Activated naive CD8-positive, alpha-beta T cell treated with anti-CD3 and anti-CD28 coated beads, Interleukin-2, amount 50 U/mL, for 24 hours (primary cell): ENCODE measurements at regions not wholly inside any gene's neighbourhood (a gene's known extent, or its start where the extent isn't known, plus 50 kb on each side); places are given as distances from the start of the nearest gene placed in this dataset.

ENCODE experiments used
- ATAC-seq: fragments of 150-1000 bp; cut with Tn5 transposase; one replicate; pipeline ENCODE4 v1.10.0; 2021
- DNase-seq: peaks from one replicate; pipeline ENCODE4 v3.0.0; 2021
- H3K27ac Mint-ChIP-seq: one replicate; pipeline ENCODE4 v1.8.0; 2021; ENCODE audit warnings: mild to moderate bottlenecking, mixed read lengths
- H3K27me3 Mint-ChIP-seq: one replicate; pipeline ENCODE4 v1.8.0; 2021; ENCODE audit warnings: mixed read lengths
- H3K36me3 Mint-ChIP-seq: one replicate; pipeline ENCODE4 v1.8.0; 2021; ENCODE audit warnings: low read depth, mixed read lengths
- H3K4me1 Mint-ChIP-seq: one replicate; pipeline ENCODE4 v1.8.0; 2021; ENCODE audit warnings: mixed read lengths
- H3K4me3 Mint-ChIP-seq: one replicate; pipeline ENCODE4 v1.8.0; 2021; ENCODE audit warnings: mild to moderate bottlenecking, moderate library complexity, mixed read lengths
- H3K9me3 Mint-ChIP-seq: one replicate; pipeline ENCODE4 v1.8.0; 2021; ENCODE audit warnings: mixed read lengths

- Mint-ChIP-seq H3K4me3 (no peak overlapping the region), H3K4me1 (no peaks in the 10 kb centered on the region), H3K27me3 (peaks cover 4% of the 10 kb centered on the region), H3K36me3 (no peaks in the 10 kb centered on the region), H3K27ac (no peak overlapping the region), H3K9me3 (peaks cover 9% of the 10 kb centered on the region)
- DNase-seq: no peak
- ATAC-seq: no peak
These were observed 472.7 kb upstream of the TMPO start for GRCh38 chr12:98042668-98043067.

- Mint-ChIP-seq H3K9me3 (peaks cover 4% of the 10 kb centered on the region), H3K36me3 (no peaks in the 10 kb centered on the region), H3K4me3 (no peak overlapping the region), H3K27ac (no peak overlapping the region), H3K27me3 (peaks cover 4% of the 10 kb centered on the region), H3K4me1 (no peaks in the 10 kb centered on the region)
- ATAC-seq (no peak), DNase-seq (no peak)
These were observed 470.0 kb upstream of the TMPO start for GRCh38 chr12:98045395-98045794.

GRCh38 chr12:98048326-98048725 lies 467.1 kb upstream of the TMPO start:
- Mint-ChIP-seq H3K27me3 (peaks cover 4% of the 10 kb centered on the region), H3K4me1 (no peaks in the 10 kb centered on the region), H3K4me3 (no peak overlapping the region), H3K9me3 (peaks cover 4% of the 10 kb centered on the region), H3K27ac (no peak overlapping the region), H3K36me3 (no peaks in the 10 kb centered on the region)
- DNase-seq: no peak
- no peak for ATAC-seq

DNA sequence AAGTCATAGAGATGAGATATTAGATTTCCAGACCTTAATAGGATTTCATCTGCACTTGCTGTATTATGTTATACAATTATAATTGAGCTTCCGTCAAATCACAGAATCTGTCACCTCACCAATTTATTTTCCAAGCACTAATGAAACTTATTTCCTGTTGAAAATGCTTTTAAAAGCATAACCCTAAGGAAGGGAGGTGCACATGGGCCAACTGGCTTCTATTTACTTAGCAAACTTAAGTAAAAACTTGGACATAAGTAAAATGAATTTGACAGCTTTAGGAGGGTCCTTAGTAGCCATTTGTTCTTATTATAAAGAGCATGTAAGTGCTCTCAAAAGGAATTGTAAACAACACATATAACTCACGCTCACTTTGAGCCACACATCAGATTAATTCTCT lies 462.2 kb upstream of the TMPO start:
- Mint-ChIP-seq H3K27me3 (peaks cover 2% of the 10 kb centered on the region), H3K27ac (no peak overlapping the region), H3K9me3 (no peaks in the 10 kb centered on the region), H3K4me1 (no peaks in the 10 kb centered on the region), H3K4me3 (no peak overlapping the region), H3K36me3 (no peaks in the 10 kb centered on the region)
- no peak for DNase-seq
- no peak for ATAC-seq

GRCh38 chr12:98057701-98058100 lies 457.7 kb upstream of the TMPO start:
- Mint-ChIP-seq H3K27me3 (no peaks in the 10 kb centered on the region), H3K27ac (no peak overlapping the region), H3K4me3 (no peak overlapping the region), H3K4me1 (no peaks in the 10 kb centered on the region), H3K9me3 (no peaks in the 10 kb centered on the region), H3K36me3 (no peaks in the 10 kb centered on the region)
- ATAC-seq (no peak), DNase-seq (no peak)

DNA sequence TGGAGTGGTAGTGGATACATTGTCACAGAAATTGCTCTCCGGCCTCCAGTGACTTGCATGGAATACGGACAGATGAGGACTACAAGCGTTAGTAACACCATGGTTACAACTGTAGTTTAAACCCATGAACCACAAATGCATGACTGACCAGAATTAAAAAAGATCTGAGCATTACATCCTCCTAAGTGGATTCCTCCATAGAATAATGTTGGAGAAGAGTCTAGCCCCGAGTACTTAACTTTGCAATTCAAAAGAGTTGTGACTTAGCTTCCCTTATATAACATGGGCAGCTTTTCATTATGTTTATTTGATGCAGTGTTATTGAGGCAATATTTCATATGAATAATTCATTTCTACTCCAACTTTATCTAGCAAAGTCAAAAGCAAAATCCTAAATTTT lies 457.2 kb upstream of the TMPO start:
- ATAC-seq: no peak
- Mint-ChIP-seq H3K27ac (no peak overlapping the region), H3K9me3 (no peaks in the 10 kb centered on the region), H3K4me3 (no peak overlapping the region), H3K36me3 (no peaks in the 10 kb centered on the region), H3K4me1 (no peaks in the 10 kb centered on the region), H3K27me3 (no peaks in the 10 kb centered on the region)
- DNase-seq: no peak

- Mint-ChIP-seq H3K27me3 (no peaks in the 10 kb centered on the region), H3K4me3 (no peak overlapping the region), H3K36me3 (no peaks in the 10 kb centered on the region), H3K4me1 (no peaks in the 10 kb centered on the region), H3K9me3 (no peaks in the 10 kb centered on the region), H3K27ac (no peak overlapping the region)
- no peak for ATAC-seq
- DNase-seq: no peak
These were observed 456.6 kb upstream of the TMPO start for GRCh38 chr12:98058838-98059237.

- no peaks in the 10 kb centered on the region for H3K36me3 Mint-ChIP-seq
- no peak overlapping the region for H3K27ac Mint-ChIP-seq
- H3K4me1 Mint-ChIP-seq: no peaks in the 10 kb centered on the region
These were observed 455.6 kb upstream of the TMPO start for GRCh38 chr12:98059659-98060343.

GRCh38 chr12:98060411-98060810 lies 455.0 kb upstream of the TMPO start:
- no peak for ATAC-seq
- no peaks in the 10 kb centered on the region for H3K4me1 Mint-ChIP-seq

More at GRCh38 chr12:98059659-98060343, 455.6 kb upstream of the TMPO start:
- no peaks in the 10 kb centered on the region for H3K27me3 Mint-ChIP-seq
- no peak overlapping the region for H3K4me3 Mint-ChIP-seq
- no peak for DNase-seq
- no peaks in the 10 kb centered on the region for H3K9me3 Mint-ChIP-seq
- no peak for ATAC-seq

GRCh38 chr12:98062464-98063245 lies 452.7 kb upstream of the TMPO start:
- no peaks in the 10 kb centered on the region for H3K36me3 Mint-ChIP-seq
- no peaks in the 10 kb centered on the region for H3K27me3 Mint-ChIP-seq
- H3K4me3 Mint-ChIP-seq: no peak overlapping the region
- DNase-seq (no peak), ATAC-seq (no peak)
- H3K9me3 Mint-ChIP-seq: no peaks in the 10 kb centered on the region
- no peak overlapping the region for H3K27ac Mint-ChIP-seq
- H3K4me1 Mint-ChIP-seq: no peaks in the 10 kb centered on the region

More at GRCh38 chr12:98060411-98060810, 455.0 kb upstream of the TMPO start:
- no peak for DNase-seq
- H3K9me3 Mint-ChIP-seq: no peaks in the 10 kb centered on the region
- H3K4me3 Mint-ChIP-seq: no peak overlapping the region
- no peak overlapping the region for H3K27ac Mint-ChIP-seq
- no peaks in the 10 kb centered on the region for H3K36me3 Mint-ChIP-seq
- no peaks in the 10 kb centered on the region for H3K27me3 Mint-ChIP-seq

GRCh38 chr12:98064501-98064900 lies 450.9 kb upstream of the TMPO start:
- H3K27me3 Mint-ChIP-seq: no peaks in the 10 kb centered on the region
- H3K4me3 Mint-ChIP-seq: no peak overlapping the region

GRCh38 chr12:98067795-98068194 lies 447.6 kb upstream of the TMPO start:
- no peaks in the 10 kb centered on the region for H3K4me1 Mint-ChIP-seq
- no peaks in the 10 kb centered on the region for H3K9me3 Mint-ChIP-seq
- DNase-seq (no peak), ATAC-seq (no peak)
- no peaks in the 10 kb centered on the region for H3K36me3 Mint-ChIP-seq
- no peak overlapping the region for H3K4me3 Mint-ChIP-seq
- no peak overlapping the region for H3K27ac Mint-ChIP-seq
- no peaks in the 10 kb centered on the region for H3K27me3 Mint-ChIP-seq

More at GRCh38 chr12:98064501-98064900, 450.9 kb upstream of the TMPO start:
- H3K4me1 Mint-ChIP-seq: no peaks in the 10 kb centered on the region
- no peak for ATAC-seq
- H3K27ac Mint-ChIP-seq: no peak overlapping the region
- DNase-seq: no peak
- H3K36me3 Mint-ChIP-seq: no peaks in the 10 kb centered on the region
- H3K9me3 Mint-ChIP-seq: no peaks in the 10 kb centered on the region

DNA sequence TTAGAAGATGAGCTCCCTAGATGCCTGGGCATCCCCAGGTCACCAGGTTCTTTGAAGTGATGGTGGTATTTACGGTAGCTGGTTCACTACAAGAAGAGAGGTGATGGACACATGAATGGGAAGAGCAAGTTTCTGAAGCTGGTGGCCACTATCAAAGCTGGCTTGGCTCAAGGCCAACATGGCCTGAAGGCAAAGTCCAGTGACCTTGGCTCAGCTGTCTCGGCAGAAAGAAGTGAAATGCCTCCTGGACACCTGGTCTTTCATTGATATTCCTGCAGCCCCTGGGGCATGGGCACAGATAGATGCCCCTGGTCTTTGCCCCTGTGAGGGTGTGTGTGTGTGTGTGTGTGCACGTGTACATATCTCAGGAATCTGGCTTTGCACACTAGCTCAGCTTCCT lies 441.8 kb upstream of the TMPO start:
- Mint-ChIP-seq H3K36me3 (no peaks in the 10 kb centered on the region), H3K27me3 (no peaks in the 10 kb centered on the region), H3K4me1 (no peaks in the 10 kb centered on the region), H3K27ac (no peak overlapping the region), H3K4me3 (no peak overlapping the region), H3K9me3 (no peaks in the 10 kb centered on the region)
- DNase-seq (no peak), ATAC-seq (no peak)

DNA sequence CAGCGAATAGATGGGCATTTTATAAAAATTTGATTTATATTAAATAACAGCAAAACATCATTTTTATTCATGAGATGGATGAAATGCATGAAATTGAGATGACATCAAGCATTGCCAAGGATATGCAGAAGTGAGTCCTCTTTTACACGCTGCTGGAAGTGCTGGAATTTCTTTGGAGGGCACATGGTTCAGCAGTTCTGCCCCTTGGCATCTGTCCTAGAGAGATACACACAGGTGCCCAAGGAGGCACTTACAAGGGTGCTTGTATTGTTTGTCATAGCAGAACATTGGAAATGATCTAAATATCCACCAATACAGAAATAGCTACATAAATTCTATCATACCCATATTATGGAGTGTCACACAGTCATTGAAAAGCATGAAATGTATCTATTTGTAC lies 441.1 kb upstream of the TMPO start:
- H3K27ac Mint-ChIP-seq: no peak overlapping the region

DNA sequence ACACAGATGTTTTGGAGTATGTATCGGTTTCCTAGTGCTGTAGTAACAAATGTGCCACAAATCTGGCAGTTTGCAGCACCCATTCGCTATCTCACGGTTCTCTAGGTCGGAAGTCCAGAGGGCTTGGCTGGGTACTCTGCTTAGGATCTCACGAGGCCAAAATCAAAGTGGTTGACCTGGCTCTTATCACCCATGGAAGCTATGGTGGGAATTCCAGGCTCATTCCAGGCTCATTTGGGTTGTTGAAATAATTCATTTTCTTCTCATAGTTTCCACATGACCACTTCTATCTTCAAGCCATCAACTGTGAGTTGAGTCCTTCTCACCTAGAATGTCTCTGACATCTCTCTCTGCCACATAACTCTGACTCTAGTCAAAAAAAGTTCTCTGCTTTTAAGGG lies 431.0 kb upstream of the TMPO start:
- ATAC-seq (no peak), DNase-seq (no peak)
- Mint-ChIP-seq H3K9me3 (no peaks in the 10 kb centered on the region), H3K36me3 (no peaks in the 10 kb centered on the region), H3K27ac (no peak overlapping the region), H3K4me3 (no peak overlapping the region), H3K27me3 (peaks cover 3% of the 10 kb centered on the region), H3K4me1 (no peaks in the 10 kb centered on the region)

More for the DNA sequence above, 441.1 kb upstream of the TMPO start:
- ATAC-seq (no peak), DNase-seq (no peak)
- no peaks in the 10 kb centered on the region for H3K9me3 Mint-ChIP-seq
- no peaks in the 10 kb centered on the region for H3K27me3 Mint-ChIP-seq
- H3K4me1 Mint-ChIP-seq: no peaks in the 10 kb centered on the region
- H3K4me3 Mint-ChIP-seq: no peak overlapping the region
- no peaks in the 10 kb centered on the region for H3K36me3 Mint-ChIP-seq
